HUDEP-2 (cell line): ENCODE measurements at regions not wholly inside any gene's neighbourhood (a gene's known extent, or its start where the extent isn't known, plus 50 kb on each side); places are given as distances from the start of the nearest gene placed in this dataset.

Experiments
- DNase-seq, 76 experiments: peaks; one replicate each; lab custom pipeline; 2025; ENCODE audit not compliant: unreplicated experiment in 76 of 76; lab: John Stamatoyannopoulos, UW

DNA sequence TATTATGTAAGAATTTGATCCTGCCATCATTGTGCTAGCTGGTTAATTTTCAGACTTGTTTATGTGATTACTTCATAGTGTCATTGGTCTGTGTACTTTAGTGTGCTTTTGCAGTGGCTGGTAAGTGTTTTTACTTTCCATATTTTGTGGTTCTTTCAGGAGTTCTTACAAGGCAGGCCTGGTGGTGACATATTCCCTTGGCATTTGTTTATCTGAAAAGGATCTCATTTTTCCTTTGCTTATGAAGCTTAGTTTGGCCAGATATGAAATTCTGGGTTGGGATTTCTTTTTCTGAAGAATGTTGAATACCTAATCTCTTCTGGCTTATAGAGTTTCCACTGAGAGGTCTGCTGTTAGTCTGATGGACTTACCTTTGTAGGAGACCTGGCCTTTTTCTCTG, 72.8 kb upstream of the MC4R start:
- no peak for DNase-seq

DNA sequence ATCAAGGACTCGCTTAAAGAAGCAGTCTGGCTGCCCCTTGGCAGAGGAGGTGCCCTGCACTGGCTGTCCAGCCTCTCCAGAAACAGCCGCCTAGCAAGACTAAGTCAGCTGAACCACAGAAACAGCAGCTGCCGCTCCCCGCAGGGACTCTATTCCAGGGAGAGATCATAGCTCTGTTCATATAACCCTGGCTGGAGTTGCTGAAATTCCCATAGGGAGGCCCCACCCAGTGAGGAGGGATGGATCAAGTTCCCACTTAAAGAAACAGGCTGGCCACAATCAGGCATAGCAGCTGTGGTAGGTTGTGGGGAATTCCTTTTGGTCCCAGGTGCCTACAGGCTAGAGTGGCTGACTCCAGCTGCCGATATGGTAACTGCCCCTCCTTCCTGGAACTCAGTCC, 74.2 kb upstream of the MC4R start:
- DNase-seq = no peak

DNA sequence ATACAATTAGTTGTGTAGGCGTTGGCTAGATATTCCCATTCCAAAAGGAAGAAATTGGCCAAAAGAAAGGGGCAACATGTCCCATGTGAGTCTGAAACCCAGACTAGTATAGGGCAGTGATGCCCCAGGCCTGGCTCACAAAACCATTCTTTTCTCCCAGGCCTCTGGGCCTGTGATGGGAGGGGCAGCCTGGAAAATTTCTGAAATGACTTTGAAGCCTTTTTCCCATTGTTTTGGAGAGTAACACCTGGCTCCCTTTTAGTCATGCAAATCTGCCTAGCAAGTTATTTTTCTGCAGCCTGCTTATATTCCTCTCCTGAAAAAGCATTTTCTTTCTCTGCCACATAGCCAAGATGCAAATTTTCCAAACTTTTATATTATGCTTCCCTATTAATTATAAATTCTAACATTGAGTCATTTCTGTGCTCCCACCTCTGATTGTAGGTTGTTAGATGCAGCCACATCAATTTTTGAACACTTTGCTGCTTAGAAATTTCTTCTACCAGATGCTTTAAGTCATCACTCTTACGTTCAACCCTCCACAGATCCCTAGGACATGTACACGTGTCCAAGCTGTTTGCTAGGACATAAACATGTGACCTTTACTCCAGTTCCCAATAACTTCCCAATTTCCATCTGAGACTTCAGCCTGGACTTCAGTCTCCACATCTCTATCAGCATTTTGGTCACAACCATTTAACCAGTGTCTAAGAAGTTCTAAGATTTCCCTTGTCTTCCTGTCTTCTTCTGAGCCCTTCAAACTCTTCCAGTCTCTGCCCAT, 76.1 kb upstream of the MC4R start:
- no peak for DNase-seq

DNA sequence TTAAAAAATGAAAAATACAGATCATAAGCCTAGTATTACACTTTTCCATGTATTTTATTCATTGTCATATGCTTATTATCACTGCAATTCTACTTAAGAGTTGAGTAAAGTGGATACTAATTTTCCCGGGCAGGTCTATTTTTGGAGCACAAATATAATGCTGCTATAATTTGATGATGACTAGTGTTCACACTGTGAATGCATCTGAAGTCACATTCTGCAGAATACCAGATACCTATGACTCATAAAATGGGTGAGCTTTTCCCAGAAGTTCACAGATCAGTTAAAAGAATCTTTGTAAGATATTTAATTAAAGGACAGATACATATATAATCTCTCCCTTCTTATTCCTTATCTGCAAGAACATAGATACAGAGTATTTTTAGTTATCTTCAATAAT, 79.8 kb upstream of the MC4R start:
- DNase-seq = peak in 2 of 76 experiments; percentile 6 to 59

DNA sequence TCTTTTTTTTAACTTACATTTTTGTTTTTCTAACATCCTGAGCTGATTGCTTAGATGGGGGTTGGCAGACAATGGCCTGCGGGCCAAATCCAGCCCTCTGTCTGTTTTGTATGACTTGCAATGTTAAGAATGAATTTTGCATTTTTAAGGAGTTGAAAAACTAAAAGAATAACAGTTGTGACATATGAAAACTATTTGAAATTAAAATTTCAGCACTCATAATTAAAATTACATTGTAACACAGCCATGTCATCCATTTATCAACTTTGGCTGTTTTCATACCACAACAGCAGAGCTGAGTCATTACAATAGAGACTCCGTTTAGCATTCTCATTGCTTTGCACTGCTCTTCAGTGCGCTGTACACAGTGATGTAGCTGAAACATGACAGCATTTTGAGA, 94.1 kb upstream of the MC4R start:
- peak in 1 of 76 experiments; percentile 18 for DNase-seq

DNA sequence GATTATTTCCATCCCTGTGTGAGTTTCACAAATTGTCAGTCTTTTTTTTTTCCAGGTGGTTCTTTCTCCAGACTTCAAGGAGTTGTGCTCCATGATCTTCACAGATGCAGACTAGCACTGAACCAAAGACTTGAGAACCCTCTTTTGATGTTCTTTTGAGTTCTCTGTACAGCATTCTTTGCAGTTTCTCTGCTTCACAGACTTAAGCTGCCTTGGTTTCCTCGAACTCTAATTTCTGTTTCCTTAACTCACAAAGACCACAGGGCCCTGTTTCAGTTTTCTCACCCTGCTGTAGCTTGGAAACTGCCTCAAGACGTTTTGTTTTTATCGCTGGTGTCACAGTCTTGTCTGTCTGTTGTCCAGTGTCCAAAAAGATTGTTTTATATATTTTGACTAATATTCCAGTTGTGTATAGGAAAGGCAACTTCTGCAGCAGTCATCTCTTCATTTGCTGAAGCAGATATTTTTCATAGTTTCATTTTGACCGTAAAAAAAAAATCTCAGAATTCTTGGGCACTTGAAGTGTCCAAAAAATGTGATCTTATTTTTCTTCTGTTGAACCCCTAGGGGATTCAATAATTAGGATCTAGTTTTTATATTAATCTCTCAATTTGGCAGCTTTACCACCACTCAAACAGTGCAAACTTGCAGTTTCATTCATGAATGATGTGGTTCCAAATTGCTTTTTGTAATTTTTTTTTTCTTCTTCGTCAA, 97.0 kb upstream of the MC4R start:
- no peak for DNase-seq

DNA sequence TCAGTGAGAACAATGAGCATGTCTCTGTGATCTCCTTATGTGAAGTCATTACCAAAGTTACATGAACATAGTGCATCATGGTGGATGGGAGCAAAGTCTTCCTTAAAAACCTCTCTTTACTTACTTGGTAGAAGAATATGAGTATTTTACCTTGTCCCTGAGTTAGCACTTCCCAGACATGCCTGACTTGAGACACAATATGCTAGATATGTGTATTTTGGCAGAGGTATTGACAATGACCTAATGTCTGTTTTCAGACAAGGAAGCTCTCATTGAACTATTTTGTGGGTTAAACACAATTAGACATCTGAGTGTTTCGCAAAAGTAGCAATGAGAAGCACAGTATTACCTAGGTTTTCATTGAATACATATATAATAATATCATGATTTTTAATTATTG, 99.1 kb upstream of the MC4R start:
- no peak for DNase-seq

DNA sequence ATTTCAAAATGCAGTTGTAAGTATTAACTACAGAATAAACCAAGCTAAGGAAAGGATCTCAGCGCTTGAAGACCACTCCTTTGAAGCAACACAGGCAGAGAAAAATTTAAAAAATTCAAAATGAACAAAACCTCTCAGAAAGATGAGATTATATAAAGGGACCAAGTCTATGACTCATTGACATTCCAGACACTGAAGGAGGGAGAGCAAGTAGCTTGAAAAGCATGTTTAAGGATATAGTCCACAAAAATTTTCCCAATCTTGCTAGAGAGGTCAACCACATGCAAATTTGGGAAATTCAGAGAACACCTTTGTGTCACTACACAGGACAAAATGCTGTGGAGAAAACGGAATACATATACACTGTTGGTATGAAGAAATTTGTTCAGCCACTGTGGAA, 112.6 kb upstream of the MC4R start:
- DNase-seq = no peak

DNA sequence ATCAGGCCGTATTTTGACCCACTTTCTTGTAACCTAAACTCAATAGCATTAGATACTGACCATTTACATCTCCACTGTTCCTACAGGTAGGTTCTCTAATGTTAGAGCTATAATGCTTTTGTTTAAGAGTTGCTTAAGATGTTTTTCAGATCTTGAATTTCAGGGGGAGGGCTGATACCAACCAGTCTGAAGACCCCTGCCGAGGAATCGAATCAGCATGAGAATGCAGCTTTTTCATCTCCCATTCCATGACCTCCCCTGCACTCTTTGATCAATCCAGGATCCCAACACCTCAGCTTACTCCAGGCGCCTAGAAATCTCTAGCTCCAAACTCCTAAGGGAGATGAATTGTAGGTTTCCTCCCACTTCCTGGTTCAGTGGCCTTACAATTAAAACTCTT, 120.5 kb upstream of the MC4R start:
- DNase-seq = no peak

DNA sequence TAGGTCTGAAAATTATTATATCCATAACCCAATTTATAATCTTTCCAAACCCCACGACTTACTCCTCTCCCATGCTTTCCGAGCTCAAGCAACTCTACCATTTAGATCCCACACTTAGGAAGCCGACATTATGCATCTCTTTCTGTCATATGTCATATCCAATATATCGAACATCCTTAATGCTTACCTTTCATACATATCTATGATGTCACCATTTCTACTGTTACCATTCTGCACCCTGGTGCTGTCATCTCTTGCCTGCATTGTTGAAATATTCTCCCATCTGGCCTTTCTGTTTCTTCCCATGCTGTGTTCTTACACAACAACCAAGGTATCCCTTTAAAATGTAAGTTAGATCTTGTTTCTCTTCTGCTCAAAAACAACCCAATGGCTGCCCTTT, 127.1 kb upstream of the MC4R start:
- no peak for DNase-seq

DNA sequence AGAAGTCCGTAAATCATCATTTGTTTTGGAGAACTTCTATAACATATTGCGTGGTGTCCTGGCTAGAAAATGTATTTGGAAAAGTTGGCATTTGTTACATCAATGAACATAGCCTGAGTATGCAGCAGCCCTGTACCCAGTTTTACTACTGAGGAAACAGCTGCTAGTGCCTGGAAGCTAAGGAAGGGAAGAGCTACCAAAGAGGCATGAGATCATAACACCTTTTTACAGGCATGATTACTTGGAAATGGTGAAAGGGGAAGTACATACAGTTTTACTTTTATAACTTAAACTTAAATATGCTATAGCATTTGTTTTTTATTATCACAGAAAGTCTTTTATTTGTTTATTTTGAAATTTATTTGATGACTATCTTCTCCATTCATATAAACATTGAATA, 128.4 kb upstream of the MC4R start:
- DNase-seq = no peak

DNA sequence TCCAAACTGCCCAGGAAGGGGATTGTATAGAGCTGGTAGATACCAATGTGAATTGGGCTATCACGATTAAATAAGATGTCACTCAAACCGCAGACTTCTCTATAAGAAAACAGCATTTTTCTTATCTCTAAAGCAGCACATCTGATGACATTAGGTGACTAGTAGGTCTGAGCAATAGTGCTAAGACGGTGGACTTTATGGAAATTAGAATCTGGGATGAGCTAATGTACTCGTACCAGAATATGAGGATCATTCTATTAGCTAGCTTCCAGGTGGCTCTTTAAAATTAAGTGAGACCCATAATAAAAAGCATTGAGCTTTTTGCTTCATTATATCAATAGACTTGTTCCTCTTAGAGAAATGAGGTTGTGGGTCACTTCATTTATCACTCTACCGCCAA, 130.0 kb upstream of the MC4R start:
- peak in 1 of 76 experiments; percentile 57 for DNase-seq

DNA sequence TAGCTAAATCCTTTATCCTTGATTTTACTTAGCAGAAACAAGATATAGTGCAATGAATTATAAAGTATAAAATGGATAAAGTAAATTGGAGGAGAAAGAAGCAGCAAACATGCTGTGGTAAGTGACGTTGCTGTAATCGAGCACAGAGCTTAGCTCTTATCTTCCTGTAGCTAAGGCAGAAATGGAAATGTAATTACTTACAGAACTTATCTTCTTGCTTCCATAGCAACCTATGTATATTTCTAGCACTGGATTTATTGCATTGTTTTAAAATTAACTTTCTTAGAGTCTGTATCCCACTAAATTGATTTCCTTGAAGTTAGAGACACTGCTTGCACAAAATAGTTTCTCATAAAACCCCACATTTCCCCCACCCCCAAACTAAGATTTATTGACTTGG, 130.6 kb upstream of the MC4R start:
- peak in 1 of 76 experiments; percentile 17 for DNase-seq

DNA sequence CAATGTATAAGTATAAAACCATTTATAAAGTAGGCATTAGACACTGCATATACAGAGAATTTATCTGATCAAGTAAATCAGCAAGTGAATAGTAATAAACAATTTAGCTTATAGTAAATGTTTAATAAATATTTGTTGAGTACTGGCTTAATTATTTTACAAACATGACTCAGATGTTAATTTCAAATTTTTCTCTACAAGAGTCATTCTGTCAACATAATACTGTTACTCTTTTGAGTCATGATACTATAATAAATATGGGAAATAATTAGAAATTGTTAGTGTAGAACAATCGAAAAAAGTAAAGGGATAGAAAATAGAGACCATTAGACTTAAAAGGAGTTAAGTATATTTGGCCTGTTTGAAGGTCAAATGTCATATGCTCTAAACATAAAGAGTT, 133.6 kb upstream of the MC4R start:
- no peak for DNase-seq

DNA sequence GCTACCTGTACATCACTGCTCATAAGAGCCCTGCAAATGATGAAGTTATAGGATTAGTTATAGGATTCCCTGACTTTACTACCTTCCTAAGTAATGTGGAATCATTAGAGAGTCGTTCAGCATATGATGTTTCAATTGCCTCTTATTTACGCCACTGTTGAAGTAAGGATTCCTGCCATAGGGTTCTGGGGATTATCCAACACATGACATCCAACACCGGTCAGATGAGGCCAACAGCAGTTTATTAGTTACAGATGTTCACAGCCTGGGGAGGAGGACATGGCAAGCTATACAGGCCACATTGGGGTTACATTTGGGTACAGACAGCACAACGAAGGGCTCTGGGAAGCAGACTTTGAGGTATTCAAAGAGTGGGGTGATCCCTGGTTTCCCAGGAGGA, 134.1 kb upstream of the MC4R start:
- DNase-seq = no peak

DNA sequence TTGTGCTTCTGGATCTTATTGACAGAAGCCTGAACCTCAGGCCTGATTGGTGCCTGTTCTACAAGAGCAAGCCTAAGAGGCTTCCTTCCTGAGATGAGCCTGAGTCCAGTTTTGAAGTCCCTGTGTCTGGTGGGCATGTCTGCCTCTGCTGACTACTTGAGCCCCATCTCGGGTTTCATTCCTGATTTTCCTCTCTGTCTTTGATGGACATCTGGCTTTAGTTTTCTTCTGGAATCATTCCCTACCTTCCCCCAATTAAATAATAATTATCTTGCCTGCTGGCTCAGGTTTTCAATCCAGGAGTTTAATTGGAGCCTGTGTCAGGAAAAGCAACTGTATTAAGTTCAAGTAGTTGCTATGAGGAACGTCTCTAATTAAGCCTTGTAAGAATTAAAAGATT, 135.5 kb upstream of the MC4R start:
- DNase-seq = no peak

DNA sequence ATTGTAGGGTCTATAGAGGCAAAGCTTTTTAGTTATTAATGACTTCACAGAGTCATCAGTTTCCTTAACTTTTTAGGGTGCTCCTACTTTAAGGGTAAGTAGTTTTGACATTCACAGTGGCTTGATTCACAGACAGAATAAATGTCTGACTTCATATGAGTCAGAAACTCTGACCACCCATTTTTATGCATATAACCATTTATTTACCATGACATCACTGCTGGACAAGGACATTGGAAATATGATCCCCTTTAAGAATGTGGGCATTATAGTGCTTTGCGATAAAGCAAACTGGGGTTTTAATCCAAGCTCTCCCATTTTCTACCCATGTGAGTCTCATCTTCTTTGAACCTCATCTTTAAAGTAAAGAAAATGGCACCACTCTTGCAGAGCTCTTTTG, 162.0 kb upstream of the MC4R start:
- no peak for DNase-seq

DNA sequence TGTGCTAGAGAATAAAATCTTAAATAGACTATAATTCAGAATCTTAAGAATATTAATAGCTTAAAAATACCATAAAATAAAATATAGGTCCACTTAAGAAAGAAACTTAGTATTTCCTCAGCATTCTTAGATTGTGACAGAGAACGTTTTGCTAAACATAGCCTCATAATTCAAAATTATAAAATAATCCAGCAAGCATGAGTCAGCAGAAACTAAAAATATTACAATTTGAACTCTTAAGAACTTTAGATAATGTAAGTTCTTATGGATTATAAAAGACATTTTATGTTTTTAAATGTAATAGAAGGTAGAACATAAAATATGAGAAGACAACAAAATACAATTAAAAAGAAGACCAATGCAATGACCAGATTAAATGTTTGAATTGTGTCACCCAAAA, 164.5 kb upstream of the MC4R start:
- DNase-seq = no peak

DNA sequence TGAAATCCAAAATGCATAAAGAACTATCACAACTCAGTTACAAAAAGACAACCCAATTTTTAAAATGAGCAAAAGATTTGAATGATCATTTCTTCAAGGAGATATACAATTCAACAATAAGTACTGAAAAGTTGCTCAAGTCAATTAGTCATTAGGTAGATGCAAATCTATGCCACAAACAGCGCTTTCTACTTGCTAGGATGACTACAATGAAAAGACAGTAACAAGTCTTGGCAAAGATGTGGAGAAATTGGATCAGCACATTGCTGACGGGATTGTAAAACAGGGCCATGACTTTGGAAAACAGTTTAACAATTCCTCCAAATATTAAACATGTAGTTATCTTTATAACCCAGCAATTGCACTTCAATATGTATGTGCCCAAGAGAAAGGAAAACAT, 166.3 kb upstream of the MC4R start:
- no peak for DNase-seq

DNA sequence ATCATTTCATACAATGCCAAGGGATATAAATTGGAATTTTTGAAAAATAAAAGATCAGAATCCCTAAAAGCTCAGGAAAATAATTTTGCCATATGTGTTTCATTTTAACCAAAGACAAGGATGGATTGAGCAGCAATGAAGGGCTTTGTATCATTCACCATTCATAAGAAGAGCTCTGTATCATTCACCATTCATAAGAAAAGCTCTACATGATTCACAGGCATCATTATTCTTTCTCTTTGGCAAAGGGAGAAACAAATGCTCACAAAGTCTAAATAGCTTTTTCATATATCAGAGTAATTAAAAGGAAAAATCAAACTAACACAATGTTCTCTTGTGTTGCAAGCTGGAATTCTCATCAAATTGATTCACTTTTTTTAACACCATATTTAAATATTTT, 169.1 kb upstream of the MC4R start:
- no peak for DNase-seq

DNA sequence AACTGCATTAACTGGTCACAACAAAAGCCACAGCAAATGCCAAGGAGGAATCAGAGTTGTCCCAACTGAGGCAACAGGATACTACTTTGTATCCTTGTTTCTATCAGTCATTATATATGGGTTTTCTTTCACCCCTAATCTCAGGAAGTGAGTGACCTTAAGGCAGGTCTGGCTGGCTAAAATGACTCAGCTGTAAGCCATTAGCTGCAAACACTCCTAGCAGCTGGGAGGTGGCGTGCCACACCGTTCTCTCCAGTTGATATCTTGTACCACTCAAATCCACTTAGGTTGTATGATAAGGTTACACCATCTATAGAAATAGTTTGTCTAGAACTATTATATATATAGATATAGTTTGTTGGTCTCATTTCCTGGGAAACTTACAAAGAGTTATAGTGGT, 171.1 kb upstream of the MC4R start:
- peak in 3 of 76 experiments; percentile 11 to 44 (median 35) for DNase-seq

DNA sequence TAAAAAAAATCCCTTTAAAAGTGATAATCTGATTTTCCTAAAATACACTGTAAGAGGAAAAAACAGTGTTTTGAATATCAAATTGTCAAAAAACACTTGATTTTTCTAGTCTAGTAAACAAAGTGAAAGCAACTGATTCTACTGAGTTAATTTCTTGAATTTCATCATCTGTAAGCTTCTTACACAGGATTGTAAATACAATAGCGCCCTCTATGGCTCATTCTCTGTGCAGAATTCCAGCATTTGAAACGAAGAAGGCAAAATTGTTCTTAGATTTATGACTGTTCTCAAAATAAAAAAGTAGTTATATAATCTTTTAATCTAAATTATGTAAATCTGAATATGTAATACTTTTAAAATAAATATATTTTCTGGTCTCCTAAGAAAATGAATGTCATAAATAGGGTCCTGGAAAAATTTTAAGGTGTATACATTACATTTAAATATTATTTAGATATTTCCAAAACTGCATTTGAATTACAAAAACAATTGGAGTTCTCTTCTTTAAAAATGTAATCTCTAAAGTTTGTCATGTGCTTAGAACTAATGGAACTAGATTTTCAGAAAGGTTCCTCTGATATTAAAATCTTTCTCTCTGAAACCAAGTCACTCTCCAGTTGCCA, 176.9 kb upstream of the MC4R start:
- DNase-seq = peak in 26 of 76 experiments; percentile 2 to 73 (median 30)
